ENCODE measurements at regions not wholly inside any gene's neighbourhood (a gene's known extent, or its start where the extent isn't known, plus 50 kb on each side); places are given as distances from the start of the nearest gene placed in this dataset.

DNA sequence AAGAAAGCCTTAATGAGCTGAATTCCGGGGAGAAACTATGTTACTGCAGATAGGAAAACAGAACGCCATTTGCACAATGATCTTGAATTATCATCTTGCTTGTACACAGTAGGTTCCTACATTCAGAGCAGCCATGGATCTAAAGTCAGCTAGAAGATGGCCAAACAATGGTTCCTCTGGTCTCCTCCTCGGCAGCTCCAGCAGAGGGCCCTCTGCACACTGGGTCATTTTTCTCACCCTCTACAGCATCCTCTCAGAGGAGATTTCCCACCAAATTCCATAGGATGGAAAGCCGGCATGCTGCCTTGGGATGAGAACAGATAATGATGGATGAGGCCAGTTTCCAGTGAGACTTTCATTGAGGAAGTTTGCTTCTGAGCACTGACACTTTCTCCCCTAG, 308.5 kb upstream of the NFE2L3 start:
- H3K27ac ChIP-seq = no peak overlapping the region
- ChIA-PET POLR2A (ENCODE audit: low non-redundant PET) (no interaction called here), CTCF (no interaction called here)
- TF ChIP-seq, protein P1, sequence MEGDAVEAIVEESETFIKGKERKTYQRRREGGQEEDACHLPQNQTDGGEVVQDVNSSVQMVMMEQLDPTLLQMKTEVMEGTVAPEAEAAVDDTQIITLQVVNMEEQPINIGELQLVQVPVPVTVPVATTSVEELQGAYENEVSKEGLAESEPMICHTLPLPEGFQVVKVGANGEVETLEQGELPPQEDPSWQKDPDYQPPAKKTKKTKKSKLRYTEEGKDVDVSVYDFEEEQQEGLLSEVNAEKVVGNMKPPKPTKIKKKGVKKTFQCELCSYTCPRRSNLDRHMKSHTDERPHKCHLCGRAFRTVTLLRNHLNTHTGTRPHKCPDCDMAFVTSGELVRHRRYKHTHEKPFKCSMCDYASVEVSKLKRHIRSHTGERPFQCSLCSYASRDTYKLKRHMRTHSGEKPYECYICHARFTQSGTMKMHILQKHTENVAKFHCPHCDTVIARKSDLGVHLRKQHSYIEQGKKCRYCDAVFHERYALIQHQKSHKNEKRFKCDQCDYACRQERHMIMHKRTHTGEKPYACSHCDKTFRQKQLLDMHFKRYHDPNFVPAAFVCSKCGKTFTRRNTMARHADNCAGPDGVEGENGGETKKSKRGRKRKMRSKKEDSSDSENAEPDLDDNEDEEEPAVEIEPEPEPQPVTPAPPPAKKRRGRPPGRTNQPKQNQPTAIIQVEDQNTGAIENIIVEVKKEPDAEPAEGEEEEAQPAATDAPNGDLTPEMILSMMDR (conservative IDR thresholded peaks at IDR 0.05; ENCODE audit: low read depth) = no peak
- DNase-seq (ENCODE audit: low spot score) = no peak

DNA sequence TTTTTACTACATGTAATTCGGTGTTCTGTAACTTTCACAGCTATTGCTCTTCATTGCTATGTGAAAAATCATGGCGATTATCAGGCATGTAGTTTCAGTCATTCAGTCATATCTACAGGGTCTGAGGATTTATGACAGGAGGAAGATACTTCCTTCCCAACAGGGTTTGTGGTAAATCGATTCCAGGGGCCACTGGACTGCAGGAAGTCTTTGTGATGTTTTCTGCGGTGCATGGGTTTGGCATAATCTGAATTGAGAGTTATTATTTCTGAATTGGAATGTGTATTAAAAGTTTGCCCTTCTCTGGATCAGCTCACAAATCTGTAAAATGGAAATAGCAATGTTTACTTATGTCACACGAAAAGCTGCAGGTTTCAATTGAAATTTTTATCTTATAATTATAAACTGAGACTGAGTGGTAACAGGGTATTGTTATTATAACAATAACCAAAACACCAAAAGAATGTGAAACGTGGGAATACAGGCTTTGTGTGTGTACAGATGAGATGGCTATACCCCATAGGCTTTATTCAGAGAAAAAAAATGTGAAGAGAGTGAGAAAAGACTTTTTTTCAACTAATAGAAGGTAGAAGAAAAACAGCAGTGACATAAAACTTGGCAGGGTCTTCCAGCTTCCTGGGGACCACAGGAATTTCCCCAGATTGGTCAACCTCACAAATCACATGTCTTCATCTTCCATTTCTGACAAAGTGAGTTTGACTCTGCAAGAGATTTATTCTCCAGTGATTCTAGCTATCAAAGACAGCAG, 307.7 kb upstream of the NFE2L3 start:
- CTCF ChIA-PET = no interaction called here
- no peak overlapping the region for H3K27ac ChIP-seq
- TF ChIP-seq, protein P1 (conservative IDR thresholded peaks at IDR 0.05; ENCODE audit: low read depth) = no peak
- POLR2A ChIA-PET (ENCODE audit: low non-redundant PET) = no interaction called here
- DNase-seq (ENCODE audit: low spot score) = no peak

DNA sequence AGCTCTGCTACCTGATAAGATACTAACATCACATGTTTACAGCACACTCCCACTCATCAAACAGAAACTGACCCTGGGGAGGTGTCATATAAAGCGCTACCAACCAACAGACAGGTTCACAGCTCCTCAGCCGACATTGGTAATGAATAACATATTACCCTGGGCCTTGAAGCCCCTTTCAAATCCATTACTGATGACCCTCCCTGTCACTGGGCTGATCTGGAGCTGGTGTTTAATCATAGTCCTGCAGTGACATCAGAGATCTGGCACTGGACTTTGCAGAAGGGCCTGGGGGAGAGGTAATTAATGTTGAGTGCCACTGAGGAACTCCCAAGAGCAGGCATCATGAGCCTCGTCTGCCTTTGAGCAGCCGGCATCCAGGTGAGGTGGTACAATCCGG, 306.5 kb upstream of the NFE2L3 start:
- H3K27ac ChIP-seq = no peak overlapping the region
- ChIA-PET CTCF (interaction anchor here (0.5 to 0.6 kb wide), 2 partner anchors 125 to 649 kb away, joined by 3 to 4 read pairs; no protein-coding TSS in a partner anchor), POLR2A (ENCODE audit: low non-redundant PET) (no interaction called here)
- TF ChIP-seq, protein P1 (conservative IDR thresholded peaks at IDR 0.05; ENCODE audit: low read depth) = no peak
- DNase-seq (ENCODE audit: low spot score) = no peak

DNA sequence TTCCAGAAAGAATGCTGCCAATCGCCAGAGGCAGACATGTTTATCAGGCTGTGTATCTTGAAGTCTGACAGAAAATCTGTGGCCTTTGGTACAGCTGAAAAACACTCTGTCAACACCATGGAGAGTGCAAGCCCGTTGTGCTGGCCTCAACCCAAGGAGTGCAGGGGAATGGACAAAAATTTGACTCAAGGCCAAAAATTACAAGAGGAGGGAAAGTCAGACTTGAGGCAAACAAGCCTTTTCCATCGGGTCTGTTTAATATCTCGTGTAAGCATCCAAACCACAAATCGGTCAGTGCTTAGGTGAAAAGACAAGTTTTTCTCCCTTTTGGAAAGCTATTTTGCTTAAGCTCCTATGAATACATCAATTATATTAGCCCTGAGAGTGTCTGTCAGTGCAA, 305.3 kb upstream of the NFE2L3 start:
- H3K27ac ChIP-seq = no peak overlapping the region
- TF ChIP-seq, protein P1 (conservative IDR thresholded peaks at IDR 0.05; ENCODE audit: low read depth) = no peak
- no peak for DNase-seq (ENCODE audit: low spot score)
- ChIA-PET POLR2A (ENCODE audit: low non-redundant PET) (no interaction called here), CTCF (interaction anchor here (0.7 kb wide), 1 partner anchor 438 kb away, joined by 4 read pairs; no protein-coding TSS in a partner anchor)

DNA sequence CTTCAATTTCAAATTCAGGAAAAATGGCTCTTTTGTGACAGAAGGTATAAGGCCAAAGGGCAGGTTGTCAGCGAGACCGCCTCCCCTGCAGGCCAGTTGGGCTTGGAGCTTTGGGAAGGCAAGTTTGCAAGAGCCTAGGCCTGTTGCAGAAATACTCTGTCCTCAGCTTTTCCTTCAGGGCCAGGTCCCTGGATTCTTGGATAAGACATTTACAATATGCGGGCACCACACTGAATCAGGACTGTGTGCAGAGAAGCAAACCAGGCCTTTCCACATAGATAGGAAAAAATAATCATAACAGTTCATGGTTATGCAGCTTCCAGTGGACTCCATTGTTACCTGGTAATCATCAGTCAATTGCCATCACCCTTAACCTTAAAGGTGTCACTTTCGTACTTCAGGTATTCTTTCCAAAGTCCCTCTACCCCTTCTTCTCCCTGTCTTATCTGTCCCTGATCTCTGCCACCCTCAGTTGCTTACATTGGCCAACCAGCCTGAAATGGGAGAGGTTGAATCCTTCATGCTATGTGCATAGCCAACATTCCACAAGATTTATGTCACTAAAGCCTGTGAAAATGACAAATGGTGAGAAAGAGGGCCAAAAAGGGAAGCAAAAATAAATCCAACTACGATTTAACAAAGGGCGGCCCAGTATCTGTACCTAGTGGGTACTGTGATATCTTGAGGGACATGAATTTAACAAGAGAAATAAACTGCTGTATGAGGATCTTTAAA, 304.5 kb upstream of the NFE2L3 start:
- ChIA-PET CTCF (interaction anchor here (0.7 to 1.7 kb wide), 2 partner anchors 127 to 438 kb away, joined by 4 to 5 read pairs; no protein-coding TSS in a partner anchor), POLR2A (ENCODE audit: low non-redundant PET) (no interaction called here)
- no peak for DNase-seq (ENCODE audit: low spot score)
- H3K27ac ChIP-seq = no peak overlapping the region
- TF ChIP-seq, protein P1 (conservative IDR thresholded peaks at IDR 0.05; ENCODE audit: low read depth) = no peak

DNA sequence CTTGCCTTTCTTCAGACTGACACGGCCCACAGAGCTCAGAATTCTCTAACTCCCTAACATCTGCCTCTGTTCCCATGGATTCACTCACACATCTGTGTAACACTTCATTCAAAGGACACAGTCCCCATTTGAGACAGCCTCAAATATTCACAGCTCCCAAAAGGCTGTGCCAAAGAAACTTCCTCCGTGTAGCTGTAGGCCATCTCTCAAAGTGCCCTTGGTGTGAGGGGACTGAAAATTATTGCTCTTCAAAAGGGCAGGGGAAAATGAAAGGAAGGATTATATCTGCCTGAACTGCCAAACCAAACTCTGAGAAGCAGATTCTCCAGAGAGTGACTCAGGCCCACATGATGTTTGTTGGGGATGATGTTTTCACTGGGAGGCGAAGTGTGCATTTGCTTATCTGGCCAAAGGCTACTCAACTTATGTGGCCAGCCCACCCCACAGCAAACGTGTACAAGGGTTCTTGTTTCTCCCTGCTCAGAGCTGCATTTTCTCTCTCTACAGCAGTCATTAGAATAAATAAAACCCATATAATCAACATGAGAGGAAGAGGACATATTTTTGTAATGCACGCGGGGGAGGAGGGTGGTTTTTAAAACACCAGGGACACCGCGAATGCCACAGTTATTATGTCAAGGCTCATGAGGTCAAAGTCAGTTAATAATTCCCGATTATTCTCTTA, 302.4 kb upstream of the NFE2L3 start:
- TF ChIP-seq, protein P1 (conservative IDR thresholded peaks at IDR 0.05; ENCODE audit: low read depth) = no peak
- no peak overlapping the region for H3K27ac ChIP-seq
- POLR2A ChIA-PET (ENCODE audit: low non-redundant PET) = no interaction called here
- CTCF ChIA-PET = interaction anchor here (0.7 to 1.7 kb wide), 3 partner anchors 11 to 281 kb away, joined by 3 to 5 read pairs (median 4); no protein-coding TSS in a partner anchor
- no peak for DNase-seq (ENCODE audit: low spot score)

Data from RWPE1 (cell line).